Brain microvascular endothelial cell (primary cell): ENCODE measurements at regions not wholly inside any gene's neighbourhood (a gene's known extent, or its start where the extent isn't known, plus 50 kb on each side); places are given as distances from the start of the nearest gene placed in this dataset.
"Not testable (repeated sequence)": the region's sequence is repeated elsewhere in the genome, so short reads cannot be mapped to it uniquely, and the experiment has no call there.

ENCODE experiments used
- DNase-seq: peaks from one replicate; pipeline ENCODE4 v3.0.0-alpha.2; 2020
- H3K27ac ChIP-seq: fragments of 250-450 bp; sonication (Bioruptor Pico); 2 replicates; pipeline ENCODE4 v1.5.1; 2020; ENCODE audit warnings: mild to moderate bottlenecking, moderate library complexity
- H3K27me3 ChIP-seq: fragments of 250-450 bp; sonication (Bioruptor Pico); replicated peaks from 2 replicates; pipeline ENCODE4 v1.5.1; 2020; ENCODE audit warnings: mild to moderate bottlenecking
- H3K36me3 ChIP-seq: fragments of 250-450 bp; sonication (Bioruptor Pico); replicated peaks from 2 replicates; pipeline ENCODE4 v1.5.1; 2020; ENCODE audit warnings: mild to moderate bottlenecking
- H3K4me3 ChIP-seq: 2 replicates; pipeline ENCODE4 v1.5.1; 2011; ENCODE audit warnings: low read depth, mild to moderate bottlenecking, control low read depth, low read length, moderate library complexity
- CTCF ChIP-seq: IDR thresholded peaks from 2 replicates; pipeline ENCODE4 v1.5.1; 2011; ENCODE audit warnings: low read depth, mild to moderate bottlenecking, moderate library complexity, low read length, control low read depth, inconsistent platforms; ENCODE audit errors: missing control alignments
- in situ Hi-C: cut with HindIII; loops from 2 replicates; pipeline ENCODE4 v1.10.0; 2017; ENCODE audit warnings: low sequenced_read_pairs, low pct_ligation_motif_present

- no peak for DNase-seq
- TF ChIP-seq CTCF = no peak
- H3K27ac ChIP-seq = no peak overlapping the region
- in situ Hi-C loops = no loop called here
- no peaks in the 10 kb centered on the region for H3K27me3 ChIP-seq
- H3K4me3 ChIP-seq = no peak overlapping the region
- no peaks in the 10 kb centered on the region for H3K36me3 ChIP-seq
Observed at GRCh38 chr6:76837564-76837963, 625.7 kb downstream of the HTR1B start.

GRCh38 chr6:76835695-76836094 lies 627.6 kb downstream of the HTR1B start:
- H3K36me3 ChIP-seq = no peaks in the 10 kb centered on the region
- no peak overlapping the region for H3K27ac ChIP-seq
- DNase-seq = no peak
- H3K27me3 ChIP-seq = no peaks in the 10 kb centered on the region
- no peak overlapping the region for H3K4me3 ChIP-seq
- TF ChIP-seq CTCF = no peak
- in situ Hi-C loops = no loop called here

GRCh38 chr6:76835293-76835692 lies 628.0 kb downstream of the HTR1B start:
- no peaks in the 10 kb centered on the region for H3K27me3 ChIP-seq
- H3K36me3 ChIP-seq = no peaks in the 10 kb centered on the region
- H3K4me3 ChIP-seq = no peak overlapping the region
- TF ChIP-seq CTCF = no peak
- no peak for DNase-seq
- in situ Hi-C loops = no loop called here
- no peak overlapping the region for H3K27ac ChIP-seq

GRCh38 chr6:76834399-76834798 lies 628.9 kb downstream of the HTR1B start:
- no peak for DNase-seq
- Histone ChIP-seq H3K27me3 (no peaks in the 10 kb centered on the region), H3K4me3 (no peak overlapping the region), H3K27ac (no peak overlapping the region), H3K36me3 (no peaks in the 10 kb centered on the region)
- in situ Hi-C loops = no loop called here
- no peak for TF ChIP-seq CTCF

GRCh38 chr6:76831299-76831698 lies 632.0 kb downstream of the HTR1B start:
- in situ Hi-C loops = no loop called here
- TF ChIP-seq CTCF = no peak
- Histone ChIP-seq H3K36me3 (no peaks in the 10 kb centered on the region), H3K4me3 (no peak overlapping the region), H3K27me3 (no peaks in the 10 kb centered on the region), H3K27ac (no peak overlapping the region)
- DNase-seq = no peak

- DNase-seq, H3K27ac ChIP-seq, H3K27me3 ChIP-seq, H3K4me3 ChIP-seq, in situ Hi-C loops, H3K36me3 ChIP-seq: not testable (repeated sequence)
Observed at GRCh38 chr6:76823578-76823977, 639.7 kb downstream of the HTR1B start.
